CD1c-positive myeloid dendritic cell (primary cell): ENCODE measurements at regions not wholly inside any gene's neighbourhood (a gene's known extent, or its start where the extent isn't known, plus 50 kb on each side); places are given as distances from the start of the nearest gene placed in this dataset.
A peak's percentile ranks its signal among the peaks of the same experiment; 100 is the strongest.
"Not testable (repeated sequence)": the region's sequence is repeated elsewhere in the genome, so short reads cannot be mapped to it uniquely, and the experiment has no call there.

Experiments used
- DNase-seq: peaks from one replicate; pipeline ENCODE4 v3.0.0-alpha.2; 2016; ENCODE audit errors: extremely low spot score

DNA sequence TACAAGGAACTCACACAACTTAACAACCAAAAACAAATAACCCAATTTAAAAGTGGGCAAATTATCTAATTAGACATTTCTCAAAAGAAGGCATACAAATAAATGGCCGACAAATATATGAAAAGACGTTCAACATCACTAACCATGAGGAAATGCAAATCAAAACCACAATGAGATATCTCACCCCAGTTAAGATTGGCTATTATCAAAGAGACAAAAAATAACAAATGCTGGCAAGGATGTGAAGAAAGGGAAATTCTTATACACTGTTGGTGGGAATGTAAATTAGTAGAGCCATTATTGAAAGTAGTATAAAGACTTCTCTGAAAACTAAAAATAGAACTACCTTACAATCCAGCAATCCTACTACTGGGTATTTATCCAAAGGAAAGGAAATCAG lies 96.7 kb upstream of the SIRPG start:
- DNase-seq, result no peak

DNA sequence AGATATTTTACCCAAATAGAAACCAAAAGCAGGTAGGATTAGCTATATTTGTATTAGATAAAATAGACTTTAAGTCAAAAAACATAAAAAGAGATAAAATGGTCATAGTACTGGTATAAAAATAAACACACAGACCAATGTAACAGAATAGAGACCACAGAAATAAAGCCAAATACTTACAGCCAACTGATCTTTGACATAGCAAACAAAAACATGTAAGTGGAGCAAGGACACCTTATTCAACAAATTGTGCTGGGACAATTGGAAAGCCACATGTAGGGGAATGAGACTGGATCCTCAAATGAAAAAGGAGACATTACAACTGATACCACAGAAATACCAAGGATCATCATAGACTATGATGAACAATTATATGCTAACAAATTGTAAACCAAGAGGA lies 94.5 kb upstream of the SIRPG start:
- no peak for DNase-seq

DNA sequence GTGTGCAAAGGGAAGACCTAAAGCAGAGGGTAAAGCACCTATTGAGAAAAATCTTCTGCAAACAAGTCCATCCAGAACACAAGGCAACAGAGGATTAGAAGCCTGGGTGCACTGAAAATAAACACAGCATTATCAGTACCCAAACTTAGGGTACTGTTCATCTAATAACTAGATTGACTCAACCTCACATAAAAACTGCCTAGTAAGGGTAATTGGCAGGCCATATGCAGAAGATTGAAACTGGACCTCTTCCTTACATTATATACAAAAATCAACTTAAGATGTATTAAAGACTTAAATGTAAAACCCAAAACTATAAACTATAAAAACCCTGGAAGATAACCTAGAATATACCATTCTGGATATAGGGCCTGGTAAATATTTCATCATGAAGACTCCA lies 91.2 kb upstream of the SIRPG start:
- no peak for DNase-seq

DNA sequence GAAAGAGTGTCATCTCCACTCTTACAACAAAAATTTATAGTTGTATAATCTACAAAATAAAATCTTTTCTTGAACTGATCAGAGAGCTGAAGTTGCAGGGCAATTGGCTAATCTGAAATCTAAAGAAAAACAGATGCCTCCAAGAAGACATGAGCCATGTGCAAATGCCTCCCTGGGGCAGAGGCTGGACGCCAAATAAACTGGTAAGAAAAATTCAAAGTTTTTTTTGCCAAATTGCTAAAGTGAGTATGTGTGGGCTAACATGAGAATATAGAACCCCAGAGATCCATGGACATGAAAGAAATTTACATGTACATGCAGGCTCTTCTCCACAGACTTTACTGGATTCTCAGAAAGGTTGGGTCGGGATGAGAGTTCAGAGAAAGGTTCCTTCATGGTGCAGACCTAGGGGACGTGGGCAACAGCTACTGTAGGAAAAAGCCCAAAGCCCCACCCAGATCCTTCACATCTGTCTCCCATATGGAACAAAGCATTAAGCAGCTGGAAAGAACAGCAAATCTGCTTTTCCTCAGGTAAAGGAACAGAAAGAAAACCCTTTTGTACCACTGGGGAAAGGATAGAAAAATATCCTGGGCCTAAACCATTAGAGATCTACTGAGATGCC lies 90.5 kb upstream of the SIRPG start:
- no peak for DNase-seq

DNA sequence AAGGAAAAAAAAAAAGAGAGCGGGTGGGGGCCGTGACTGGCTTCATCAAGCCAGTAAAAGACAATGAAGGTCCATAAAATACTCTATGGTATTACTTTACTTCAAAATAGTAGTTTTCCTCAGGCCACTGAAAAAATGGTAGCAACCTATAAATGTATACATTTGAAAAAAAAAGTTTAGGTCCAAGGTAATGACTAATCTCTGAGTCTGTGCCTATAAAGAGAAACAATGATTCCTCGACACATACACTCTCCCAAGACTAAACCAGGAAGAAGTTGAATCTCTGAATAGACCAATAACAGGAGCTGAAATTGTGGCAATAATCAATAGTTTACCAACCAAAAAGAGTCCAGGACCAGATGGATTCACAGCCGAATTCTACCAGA lies 84.5 kb upstream of the SIRPG start:
- DNase-seq, result not testable (repeated sequence)

DNA sequence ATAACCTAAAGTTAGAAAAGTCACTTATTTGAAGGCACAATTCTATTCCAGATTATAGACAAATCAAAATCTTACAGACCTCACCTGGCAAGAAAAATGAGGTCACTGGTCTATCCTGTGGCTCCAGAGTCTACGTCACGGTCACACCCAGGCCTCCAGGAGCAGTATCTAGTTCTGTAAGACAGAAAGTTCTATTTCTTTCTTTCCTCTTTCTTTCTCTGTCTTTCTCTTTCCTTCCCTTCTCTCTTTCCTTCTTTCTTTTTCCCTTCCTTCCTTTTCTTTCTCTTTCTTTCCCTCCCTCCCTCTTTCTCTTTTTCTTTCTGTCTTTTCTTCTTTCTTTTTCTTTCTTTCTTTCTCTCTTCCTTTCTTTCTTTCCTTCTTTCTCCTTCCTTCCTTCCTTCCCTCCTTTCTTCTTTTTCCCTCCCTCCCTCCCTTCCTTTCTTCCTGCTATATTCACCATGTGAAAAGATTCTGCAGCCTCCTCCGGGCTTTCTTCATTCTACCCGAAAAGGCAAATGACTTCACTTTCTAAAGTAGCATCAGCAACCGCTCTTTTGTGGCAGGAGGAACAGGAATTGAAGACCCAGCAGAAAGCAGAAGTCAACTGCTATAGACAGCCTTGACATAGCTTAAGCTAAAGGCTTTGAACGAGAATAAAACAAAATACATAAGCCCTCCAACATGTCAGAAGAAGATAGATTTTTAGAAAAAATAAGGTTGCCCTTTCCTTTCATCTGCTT lies 83.9 kb upstream of the SIRPG start:
- peak; percentile 73 for DNase-seq

DNA sequence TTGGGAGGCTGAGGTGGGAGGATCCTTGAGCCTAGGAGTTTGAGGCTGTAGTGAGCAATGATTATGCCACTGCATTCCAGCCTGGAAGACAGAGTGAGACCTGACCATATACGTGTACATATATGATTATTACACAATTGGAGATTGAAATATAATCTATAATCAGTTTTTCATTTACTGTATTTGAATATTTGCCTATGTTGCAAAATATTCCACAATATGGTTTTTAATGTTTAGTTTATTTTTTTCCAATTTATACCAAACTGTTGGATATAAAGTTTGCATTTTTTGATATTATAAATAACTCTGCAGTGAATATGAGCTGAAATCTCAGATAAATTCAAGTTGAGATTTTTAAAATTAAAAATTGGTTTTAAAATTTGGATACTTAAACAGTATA lies 79.6 kb upstream of the SIRPG start:
- no peak for DNase-seq

DNA sequence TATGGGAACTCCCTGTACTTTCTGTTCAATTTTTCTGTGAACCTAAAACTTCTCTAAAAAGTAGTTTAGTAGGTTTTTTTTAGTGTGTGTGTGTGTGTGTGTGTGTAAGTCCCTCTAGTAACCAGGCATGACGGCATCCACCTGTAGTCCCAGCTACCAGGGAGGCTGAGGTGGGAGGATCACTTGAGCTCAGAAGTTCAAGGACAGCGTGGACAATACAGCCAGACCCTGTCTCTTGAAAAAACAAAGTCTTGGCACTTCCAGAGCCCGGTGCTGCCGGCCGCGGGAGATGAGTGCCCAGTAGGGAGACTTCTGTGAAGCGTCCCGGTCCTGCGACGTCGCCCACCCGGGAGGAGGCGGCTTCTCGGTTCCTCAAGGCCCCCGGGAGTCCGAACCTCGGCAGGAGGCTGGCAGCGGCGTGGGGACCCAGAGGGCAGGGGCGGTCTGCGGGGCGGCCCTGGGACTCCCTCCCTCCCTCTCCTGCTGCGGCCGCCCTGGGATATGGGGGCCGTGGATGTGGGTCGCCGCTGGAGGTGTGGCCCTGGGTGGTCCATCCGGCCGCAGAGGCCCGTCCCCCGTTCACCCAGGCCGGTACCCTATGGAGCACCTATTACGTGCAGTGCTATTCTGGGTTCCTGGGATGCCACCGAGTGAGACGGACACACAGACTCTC lies 78.0 kb upstream of the SIRPG start:
- DNase-seq, result no peak

DNA sequence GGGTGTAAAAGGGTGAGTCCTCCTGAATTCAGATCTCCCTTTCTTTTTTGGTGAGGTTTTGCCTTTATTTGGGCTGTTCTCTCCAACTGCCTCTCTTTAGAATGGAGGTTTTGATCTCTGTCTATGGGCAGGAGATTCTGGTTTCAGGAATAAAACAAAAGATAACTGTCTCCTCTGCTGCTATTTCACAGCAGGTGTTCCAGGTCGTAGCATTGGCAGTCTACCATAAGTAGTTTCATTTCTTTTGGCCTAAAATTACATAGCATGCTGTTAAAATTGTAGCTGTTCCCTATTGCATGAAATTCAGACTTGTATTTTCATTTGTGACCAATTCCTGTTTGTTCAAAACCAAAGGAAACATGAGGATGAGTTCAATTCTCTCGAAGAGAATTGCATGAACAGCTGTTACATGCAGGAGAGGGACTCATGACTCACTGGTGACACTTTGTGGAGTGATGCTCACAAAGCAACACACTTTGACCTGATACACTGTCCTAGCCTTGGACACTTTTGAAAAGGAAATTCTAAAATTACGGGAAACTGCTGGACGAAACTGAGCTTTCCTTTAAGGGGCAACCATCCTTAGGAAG lies 76.8 kb upstream of the SIRPG start:
- DNase-seq, result peak; percentile 50

DNA sequence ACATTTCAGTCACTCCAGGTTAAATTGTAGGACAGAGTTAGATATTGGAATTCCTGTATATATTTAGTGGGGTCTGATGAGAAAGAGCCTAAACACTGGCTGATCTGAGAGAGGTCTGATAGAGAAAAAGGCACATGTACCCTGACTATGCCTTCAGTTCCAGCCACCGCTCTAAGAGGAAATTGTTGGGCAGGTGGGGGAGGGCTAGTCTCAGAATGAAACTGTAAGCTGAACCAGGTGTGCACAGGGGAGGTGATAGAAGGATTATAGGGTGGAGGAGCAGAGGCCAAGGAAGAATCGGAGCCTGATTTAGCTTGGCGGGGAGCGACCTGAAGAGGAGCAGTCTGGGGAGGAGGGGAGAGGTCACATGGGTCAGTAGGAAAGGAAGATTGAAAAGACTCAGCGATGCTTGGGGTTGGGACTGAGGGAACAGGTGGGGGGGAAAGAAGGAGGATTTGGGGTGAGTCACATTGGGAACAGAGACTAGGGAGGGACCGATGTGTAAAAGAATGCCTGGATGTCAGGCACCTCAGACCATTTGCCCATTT lies 74.3 kb upstream of the SIRPG start:
- not testable (repeated sequence) for DNase-seq

DNA sequence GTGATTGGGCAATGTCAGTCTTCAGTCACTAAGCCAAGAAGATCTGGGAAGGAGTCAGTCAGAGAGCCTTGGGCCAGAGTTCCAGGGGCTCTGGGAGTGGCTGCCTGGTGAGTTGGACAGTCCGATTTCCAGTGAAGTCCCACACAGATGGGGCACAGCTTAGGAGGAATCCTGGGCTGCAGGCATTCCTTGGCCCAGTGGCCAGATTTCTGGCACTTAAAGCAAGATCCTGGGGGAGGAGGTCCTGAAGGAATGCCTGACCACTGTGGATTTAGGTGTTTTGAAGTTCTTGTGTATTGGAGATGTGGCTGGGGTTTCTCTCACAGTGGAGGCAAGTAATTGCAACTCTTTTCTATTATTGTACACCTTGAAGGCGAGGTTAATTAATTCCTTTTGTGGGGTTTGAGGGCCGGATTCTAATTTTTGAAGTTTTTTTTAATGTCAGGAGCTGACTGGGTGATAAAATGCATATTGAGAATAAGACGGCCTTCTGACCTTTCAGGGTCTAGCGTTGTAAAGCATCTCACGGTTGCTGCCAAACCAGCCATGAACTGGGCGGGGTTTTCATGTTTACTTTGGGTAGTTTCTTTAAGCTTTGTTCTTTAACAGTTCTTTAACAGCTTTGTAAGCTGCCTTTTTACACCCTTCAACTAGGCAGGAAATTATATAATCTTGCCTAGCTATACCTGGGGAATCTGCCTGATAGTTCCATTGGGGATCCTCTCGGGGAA lies 73.6 kb upstream of the SIRPG start:
- DNase-seq, result not testable (repeated sequence)

DNA sequence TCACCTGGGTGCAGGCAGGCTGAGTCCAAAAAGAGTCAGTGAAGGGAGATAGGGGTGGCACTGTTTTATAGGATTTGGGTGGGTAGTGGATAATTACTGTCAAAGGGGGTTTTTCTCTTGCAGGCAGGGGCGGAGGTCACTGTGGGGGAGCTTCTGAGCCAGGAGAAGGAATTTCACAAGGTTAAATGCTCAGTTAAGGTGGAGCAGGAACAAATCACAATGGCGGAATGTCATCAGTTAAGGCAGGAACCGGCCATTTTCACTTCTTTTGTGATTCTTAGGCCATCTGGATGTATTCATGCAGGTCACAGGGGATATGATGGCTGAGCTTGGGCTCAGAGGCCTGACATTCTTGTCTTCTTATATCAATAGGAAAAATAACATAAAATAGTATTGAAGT lies 69.7 kb upstream of the SIRPG start:
- not testable (repeated sequence) for DNase-seq

DNA sequence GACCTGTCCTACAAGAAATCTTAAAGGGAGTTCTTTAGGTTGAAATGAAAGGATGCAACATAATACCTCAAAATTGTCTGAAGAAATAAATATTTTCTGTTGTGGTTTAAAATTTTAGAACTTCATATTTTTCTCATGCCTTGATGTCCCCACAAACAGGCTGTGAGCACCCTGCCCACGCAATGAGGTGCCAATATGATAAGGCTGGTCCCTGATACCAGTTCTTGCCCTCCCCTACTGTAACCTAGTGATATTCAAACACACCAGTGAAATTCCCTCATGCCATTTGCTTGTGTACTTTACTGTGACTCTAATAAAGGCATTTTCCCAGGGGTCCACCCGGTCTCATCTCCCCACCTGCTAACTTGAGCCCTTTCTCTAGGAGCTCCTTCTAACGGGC lies 67.3 kb upstream of the SIRPG start:
- DNase-seq, result no peak

DNA sequence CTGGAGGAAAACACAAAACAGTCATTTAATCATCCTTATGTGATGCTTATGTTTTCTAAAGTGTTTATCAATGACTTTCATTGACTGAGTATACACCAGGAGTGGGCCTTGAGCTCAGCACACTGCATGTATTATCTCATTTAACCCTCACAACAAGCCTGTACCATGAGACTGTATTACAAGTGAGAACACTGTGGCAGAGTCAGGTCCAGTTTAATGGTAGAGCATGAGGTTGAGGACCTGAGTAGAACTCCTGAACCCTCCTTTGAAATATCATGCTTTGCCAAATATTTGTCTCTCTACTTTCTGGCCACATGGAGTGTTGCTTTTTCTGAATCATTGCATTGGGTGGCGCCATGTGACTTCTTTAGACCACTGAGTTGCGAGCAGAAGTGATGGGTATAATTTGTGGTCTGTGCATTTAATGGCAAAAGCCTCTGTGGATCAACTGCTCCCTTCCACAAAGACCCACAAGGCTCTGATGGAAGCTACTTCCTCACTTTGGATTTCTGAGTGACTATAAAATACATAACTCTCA lies 65.0 kb upstream of the SIRPG start:
- no peak for DNase-seq

DNA sequence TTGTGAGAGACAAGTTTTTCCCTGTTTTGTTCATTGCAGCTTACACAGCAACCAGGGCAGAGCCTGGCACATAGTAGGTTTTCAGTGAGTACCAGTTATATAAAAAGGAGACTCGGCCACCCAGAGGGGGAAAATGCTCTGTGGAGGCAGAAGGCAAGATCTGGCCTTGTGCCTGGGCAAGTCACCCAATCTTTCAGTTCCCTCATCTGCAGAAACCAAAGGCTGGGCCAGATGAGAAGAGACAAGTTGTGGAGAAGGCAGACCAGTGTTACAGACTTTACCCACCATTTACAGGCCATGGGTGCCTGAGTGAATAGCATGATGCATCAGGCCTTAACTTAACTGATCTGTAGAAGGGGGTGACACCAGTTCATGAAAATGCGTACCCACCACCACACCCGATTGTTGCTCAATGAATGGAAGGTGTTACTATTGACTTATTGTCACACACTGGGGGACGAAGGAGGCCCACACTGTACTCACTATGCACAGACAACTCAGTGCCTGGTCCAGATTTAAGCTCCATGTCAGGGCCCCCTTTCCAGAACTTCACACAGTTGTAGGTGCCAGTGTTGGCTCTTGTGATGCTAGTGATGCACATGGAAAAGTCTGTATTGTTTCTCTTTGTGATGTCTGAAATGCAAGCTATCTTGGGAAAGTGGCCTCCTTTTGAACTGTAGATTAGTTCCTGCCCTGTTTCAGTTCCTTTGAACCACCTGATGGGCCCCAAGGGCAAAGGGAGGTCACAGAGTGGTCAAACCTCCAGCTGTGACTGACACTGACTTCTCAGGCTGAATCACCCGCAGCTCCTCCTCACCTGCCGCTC lies 64.3 kb upstream of the SIRPG start:
- peak; percentile 41 for DNase-seq

DNA sequence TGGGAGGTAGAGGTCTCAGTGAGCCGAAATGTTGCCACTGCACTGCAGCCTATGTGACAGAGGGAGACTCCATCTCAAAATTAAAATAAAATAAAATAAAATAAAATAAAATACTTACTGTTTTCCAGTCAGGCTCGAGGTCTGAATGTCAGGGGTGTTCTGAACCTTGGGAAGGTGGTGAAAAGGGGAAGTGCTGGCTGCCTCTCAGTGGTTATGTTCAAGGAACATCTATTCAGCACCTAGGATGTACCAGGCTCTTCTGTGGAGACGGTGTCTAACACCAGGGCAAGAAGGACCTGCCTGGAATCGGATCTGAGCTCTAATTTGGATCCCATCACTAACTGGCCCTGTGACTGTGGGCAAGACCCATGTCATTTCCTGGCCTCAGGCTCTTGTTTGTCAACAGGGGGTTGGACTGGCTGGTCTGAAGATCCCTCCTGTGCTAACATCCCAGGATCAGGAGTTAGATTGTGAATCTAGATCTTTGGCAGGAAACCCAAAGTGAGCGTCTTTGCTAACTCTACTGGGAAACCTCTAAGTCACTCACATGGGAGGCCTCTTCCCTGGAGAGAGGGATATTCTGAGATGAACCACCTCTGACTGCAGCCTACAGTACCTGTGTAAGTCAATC lies 63.4 kb upstream of the SIRPG start:
- no peak for DNase-seq

DNA sequence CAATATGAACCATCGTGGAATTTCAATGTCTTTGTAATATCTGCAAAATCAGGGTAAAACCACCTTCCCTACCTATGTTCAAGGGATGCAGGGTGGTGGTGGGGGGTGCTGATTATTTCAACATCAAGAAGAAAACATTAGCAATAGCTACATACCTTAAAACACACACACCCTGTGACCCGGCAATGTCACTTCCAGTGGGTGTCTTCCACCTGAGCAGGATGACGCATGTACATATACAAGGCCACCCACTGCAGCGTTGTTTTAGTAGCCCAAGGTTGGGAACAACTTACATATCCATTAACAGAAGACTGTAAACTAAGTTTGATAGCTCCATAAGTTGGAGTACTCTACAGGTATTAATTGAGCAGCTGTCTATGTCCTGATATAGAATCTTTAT lies 62.6 kb upstream of the SIRPG start:
- DNase-seq, result no peak

DNA sequence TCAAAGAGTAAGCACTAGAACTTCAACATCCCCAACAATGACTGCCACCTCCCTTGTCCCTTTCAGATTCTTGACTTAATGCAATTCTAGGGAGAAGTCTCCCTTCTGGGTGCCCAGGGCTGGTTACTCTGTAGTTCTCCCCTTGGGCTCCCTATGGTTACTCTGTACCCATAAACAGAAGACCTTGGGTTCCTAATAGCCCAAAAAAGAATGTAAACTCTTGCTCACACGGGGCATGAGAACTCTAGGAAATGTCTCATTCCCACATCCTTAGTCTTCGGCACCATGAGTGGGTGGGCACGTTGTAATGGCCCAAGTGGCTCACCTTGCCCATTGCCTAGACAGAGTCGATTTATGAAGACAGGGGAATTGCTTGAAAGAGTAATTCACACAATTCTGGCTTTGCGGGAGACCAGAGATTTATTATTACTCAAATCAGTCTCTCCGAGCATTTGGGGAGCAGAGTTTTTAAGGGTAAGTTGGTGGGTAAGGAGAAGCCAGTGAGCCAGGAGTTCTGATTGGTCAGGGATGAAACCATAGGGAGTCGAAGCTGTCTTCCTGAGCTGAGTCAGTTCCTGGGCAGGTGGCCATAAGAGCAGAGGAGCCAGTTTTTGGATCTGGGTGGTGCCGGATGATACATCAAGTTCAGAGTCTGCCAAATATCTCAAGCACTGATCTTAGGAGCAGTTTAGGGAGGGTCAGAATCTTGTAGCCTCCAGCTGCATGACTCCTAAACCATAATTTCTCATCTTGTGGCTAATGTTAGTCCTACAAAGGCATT lies 61.2 kb upstream of the SIRPG start:
- no peak for DNase-seq
